GM21390 (cell line): ENCODE measurements at regions not wholly inside any gene's neighbourhood (a gene's known extent, or its start where the extent isn't known, plus 50 kb on each side); places are given as distances from the start of the nearest gene placed in this dataset.
"Not testable (repeated sequence)": the region's sequence is repeated elsewhere in the genome, so short reads cannot be mapped to it uniquely, and the experiment has no call there.

Source experiments
- ATAC-seq: cut with Tn5 transposase; IDR thresholded peaks from one replicate; pipeline ENCODE4 v1.9.1; 2021; ENCODE audit not compliant: unreplicated experiment

GRCh38 chr16:26765087-26765486, 301.6 kb upstream of the C16orf82 start:
- ATAC-seq: no peak

GRCh38 chr16:26768385-26769010, 298.2 kb upstream of the C16orf82 start:
- ATAC-seq: no peak

GRCh38 chr16:26770547-26770946, 296.2 kb upstream of the C16orf82 start:
- ATAC-seq: no peak

GRCh38 chr16:26772503-26772902, 294.2 kb upstream of the C16orf82 start:
- ATAC-seq: peak; percentile 53

GRCh38 chr16:26777821-26778220, 288.9 kb upstream of the C16orf82 start:
- no peak for ATAC-seq

- no peak for ATAC-seq
These were observed 278.8 kb upstream of the C16orf82 start for GRCh38 chr16:26787924-26788323.

- no peak for ATAC-seq
These were observed 275.6 kb upstream of the C16orf82 start for GRCh38 chr16:26791169-26791568.

- no peak for ATAC-seq
These were observed 271.5 kb upstream of the C16orf82 start for GRCh38 chr16:26795184-26795583.

GRCh38 chr16:26801628-26802027, 265.1 kb upstream of the C16orf82 start:
- ATAC-seq: no peak

- no peak for ATAC-seq
These were observed 264.3 kb upstream of the C16orf82 start for GRCh38 chr16:26802440-26802839.

GRCh38 chr16:26802965-26803364, 263.8 kb upstream of the C16orf82 start:
- ATAC-seq: no peak

- no peak for ATAC-seq
These were observed 260.1 kb upstream of the C16orf82 start for GRCh38 chr16:26806657-26807056.

GRCh38 chr16:26809461-26809860, 257.3 kb upstream of the C16orf82 start:
- ATAC-seq: no peak

- no peak for ATAC-seq
These were observed 250.5 kb upstream of the C16orf82 start for GRCh38 chr16:26816266-26816665.

- ATAC-seq: no peak
These were observed 249.7 kb upstream of the C16orf82 start for GRCh38 chr16:26816885-26817571.

- no peak for ATAC-seq
These were observed 248.3 kb upstream of the C16orf82 start for GRCh38 chr16:26818393-26818792.

GRCh38 chr16:26824469-26824868, 242.3 kb upstream of the C16orf82 start:
- ATAC-seq: no peak

GRCh38 chr16:26826500-26826899, 240.2 kb upstream of the C16orf82 start:
- no peak for ATAC-seq

- no peak for ATAC-seq
These were observed 239.3 kb upstream of the C16orf82 start for GRCh38 chr16:26827386-26827785.

GRCh38 chr16:26830428-26831127, 236.1 kb upstream of the C16orf82 start:
- no peak for ATAC-seq

- not testable (repeated sequence) for ATAC-seq
These were observed 230.6 kb upstream of the C16orf82 start for GRCh38 chr16:26836114-26836513.

- ATAC-seq: no peak
These were observed 227.8 kb upstream of the C16orf82 start for GRCh38 chr16:26838931-26839330.
